B cell (primary cell): ENCODE measurements at regions not wholly inside any gene's neighbourhood (a gene's known extent, or its start where the extent isn't known, plus 50 kb on each side); places are given as distances from the start of the nearest gene placed in this dataset.

ENCODE experiments used
- EZH2 ChIP-seq: IDR thresholded peaks from 2 replicates; pipeline ENCODE4 v1.6.1; 2012; ENCODE audit warnings: borderline replicate concordance, low read depth, mild to moderate bottlenecking, moderate library complexity, low read length; ENCODE audit not compliant: insufficient read depth, poor library complexity, severe bottlenecking
- TF ChIP-seq, protein P1 (sequence below): fragments of 200-600 bp; IDR thresholded peaks from one replicate; pipeline ENCODE4 v1.8.0; 2022; ENCODE audit warnings: antibody characterized with exemption, mild to moderate bottlenecking

DNA sequence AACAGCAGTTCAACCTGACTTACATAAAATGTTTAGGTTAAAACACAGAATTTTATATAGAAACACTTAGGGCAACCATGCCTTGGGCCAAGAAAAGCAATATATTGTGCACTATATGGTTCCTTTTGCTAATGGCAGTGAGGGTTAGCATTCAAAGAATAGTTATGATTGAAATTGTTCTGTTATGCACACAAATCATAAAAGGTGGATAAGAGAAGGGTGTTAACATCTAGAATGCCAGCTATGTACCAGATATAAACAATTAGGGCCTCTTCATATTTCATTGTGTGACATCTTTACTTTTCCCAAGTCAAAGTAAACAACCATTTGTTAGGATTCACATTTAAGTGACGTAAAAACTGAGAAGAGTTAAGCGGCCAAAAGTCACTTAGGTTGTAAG, 308.0 kb upstream of the B3GALT2 start:
- TF ChIP-seq, protein P1, sequence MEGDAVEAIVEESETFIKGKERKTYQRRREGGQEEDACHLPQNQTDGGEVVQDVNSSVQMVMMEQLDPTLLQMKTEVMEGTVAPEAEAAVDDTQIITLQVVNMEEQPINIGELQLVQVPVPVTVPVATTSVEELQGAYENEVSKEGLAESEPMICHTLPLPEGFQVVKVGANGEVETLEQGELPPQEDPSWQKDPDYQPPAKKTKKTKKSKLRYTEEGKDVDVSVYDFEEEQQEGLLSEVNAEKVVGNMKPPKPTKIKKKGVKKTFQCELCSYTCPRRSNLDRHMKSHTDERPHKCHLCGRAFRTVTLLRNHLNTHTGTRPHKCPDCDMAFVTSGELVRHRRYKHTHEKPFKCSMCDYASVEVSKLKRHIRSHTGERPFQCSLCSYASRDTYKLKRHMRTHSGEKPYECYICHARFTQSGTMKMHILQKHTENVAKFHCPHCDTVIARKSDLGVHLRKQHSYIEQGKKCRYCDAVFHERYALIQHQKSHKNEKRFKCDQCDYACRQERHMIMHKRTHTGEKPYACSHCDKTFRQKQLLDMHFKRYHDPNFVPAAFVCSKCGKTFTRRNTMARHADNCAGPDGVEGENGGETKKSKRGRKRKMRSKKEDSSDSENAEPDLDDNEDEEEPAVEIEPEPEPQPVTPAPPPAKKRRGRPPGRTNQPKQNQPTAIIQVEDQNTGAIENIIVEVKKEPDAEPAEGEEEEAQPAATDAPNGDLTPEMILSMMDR, result no peak
- TF ChIP-seq EZH2, result no peak
